HepG2 (cell line): ENCODE measurements at regions not wholly inside any gene's neighbourhood (a gene's known extent, or its start where the extent isn't known, plus 50 kb on each side); places are given as distances from the start of the nearest gene placed in this dataset.

Experiments used
- CHD2 ChIP-seq: IDR thresholded peaks from 2 replicates; pipeline ENCODE4 v1.6.1; 2011; ENCODE audit warnings: low read depth, low read length, improper control_type of control experiment
- MTA1 ChIP-seq: sonication (generic); formaldehyde crosslinking; IDR thresholded peaks from 2 replicates; pipeline ENCODE4 v1.4.0; 2020; ENCODE audit warnings: missing genetic modification reagents, mild to moderate bottlenecking, borderline replicate concordance
- POLR2AphosphoS2 ChIP-seq: IDR thresholded peaks from 2 replicates; pipeline ENCODE4 v1.6.1; 2011; ENCODE audit warnings: low read depth, low read length, improper control_type of control experiment
- TAF1 ChIP-seq: sonication (generic); formaldehyde crosslinking; IDR thresholded peaks from 2 replicates; pipeline ENCODE4 v1.4.0; 2020; ENCODE audit warnings: missing genetic modification reagents
- TOPORS ChIP-seq: sonication (generic); formaldehyde crosslinking; IDR thresholded peaks from 2 replicates; pipeline ENCODE4 v1.8.0; 2023; ENCODE audit warnings: mild to moderate bottlenecking, missing genetic modification reagents
- ZKSCAN8 ChIP-seq: IDR thresholded peaks from 2 replicates; pipeline ENCODE4 v1.6.1; 2016; ENCODE audit warnings: borderline replicate concordance, missing genetic modification reagents, missing compliant biosample characterization
- ZNF747 ChIP-seq: sonication (generic); formaldehyde crosslinking; IDR thresholded peaks from 2 replicates; pipeline ENCODE4 v1.8.1; 2023; ENCODE audit warnings: missing genetic modification reagents, mild to moderate bottlenecking, borderline replicate concordance
- TF ChIP-seq, protein P1 (sequence below): sonication (generic); formaldehyde crosslinking; IDR thresholded peaks from 2 replicates; pipeline ENCODE4 v1.4.0; 2020; ENCODE audit warnings: missing genetic modification reagents, borderline replicate concordance

DNA sequence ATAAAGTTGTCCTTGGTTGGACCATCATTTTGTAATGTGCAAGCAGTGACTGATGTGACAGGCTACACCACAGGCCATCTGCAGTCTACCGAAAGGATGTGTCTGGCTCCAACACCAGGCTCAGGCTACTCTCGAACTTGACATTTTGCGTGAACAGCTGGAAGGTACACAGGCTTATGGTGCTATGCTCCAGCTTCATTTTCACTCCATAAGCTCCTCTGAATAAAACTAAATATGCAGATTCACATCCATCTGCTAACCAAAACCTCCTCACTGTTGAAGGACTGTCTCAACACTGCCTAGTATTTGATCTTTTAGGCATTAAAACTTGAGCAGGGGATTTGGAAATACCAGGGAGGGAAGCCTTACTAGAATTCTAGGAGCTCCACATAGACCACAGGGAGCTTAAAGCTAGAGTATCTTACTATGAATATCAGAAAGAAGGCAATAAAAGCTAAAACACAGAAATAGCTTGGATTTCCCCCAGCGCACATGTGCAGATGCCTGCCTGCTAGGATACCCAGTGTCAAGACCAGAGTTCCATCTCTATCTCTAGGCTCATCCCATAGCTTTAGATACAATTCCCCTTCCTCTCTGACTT is 383.9 kb upstream of the FAT3 start:
- TF ChIP-seq POLR2AphosphoS2, result no peak
- no peak for TF ChIP-seq TOPORS (CRISPR knock-in tag)
- TF ChIP-seq MTA1 (CRISPR knock-in tag), result no peak
- no peak for TF ChIP-seq CHD2
- no peak for TF ChIP-seq TAF1 (CRISPR knock-in tag)
- no peak for TF ChIP-seq ZKSCAN8 (CRISPR knock-in tag)
- TF ChIP-seq, protein P1, sequence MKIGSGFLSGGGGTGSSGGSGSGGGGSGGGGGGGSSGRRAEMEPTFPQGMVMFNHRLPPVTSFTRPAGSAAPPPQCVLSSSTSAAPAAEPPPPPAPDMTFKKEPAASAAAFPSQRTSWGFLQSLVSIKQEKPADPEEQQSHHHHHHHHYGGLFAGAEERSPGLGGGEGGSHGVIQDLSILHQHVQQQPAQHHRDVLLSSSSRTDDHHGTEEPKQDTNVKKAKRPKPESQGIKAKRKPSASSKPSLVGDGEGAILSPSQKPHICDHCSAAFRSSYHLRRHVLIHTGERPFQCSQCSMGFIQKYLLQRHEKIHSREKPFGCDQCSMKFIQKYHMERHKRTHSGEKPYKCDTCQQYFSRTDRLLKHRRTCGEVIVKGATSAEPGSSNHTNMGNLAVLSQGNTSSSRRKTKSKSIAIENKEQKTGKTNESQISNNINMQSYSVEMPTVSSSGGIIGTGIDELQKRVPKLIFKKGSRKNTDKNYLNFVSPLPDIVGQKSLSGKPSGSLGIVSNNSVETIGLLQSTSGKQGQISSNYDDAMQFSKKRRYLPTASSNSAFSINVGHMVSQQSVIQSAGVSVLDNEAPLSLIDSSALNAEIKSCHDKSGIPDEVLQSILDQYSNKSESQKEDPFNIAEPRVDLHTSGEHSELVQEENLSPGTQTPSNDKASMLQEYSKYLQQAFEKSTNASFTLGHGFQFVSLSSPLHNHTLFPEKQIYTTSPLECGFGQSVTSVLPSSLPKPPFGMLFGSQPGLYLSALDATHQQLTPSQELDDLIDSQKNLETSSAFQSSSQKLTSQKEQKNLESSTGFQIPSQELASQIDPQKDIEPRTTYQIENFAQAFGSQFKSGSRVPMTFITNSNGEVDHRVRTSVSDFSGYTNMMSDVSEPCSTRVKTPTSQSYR (CRISPR knock-in tag), result no peak
- no peak for TF ChIP-seq ZNF747 (CRISPR knock-in tag)
